Mammary epithelial cell (primary cell): ENCODE measurements at regions not wholly inside any gene's neighbourhood (a gene's known extent, or its start where the extent isn't known, plus 50 kb on each side); places are given as distances from the start of the nearest gene placed in this dataset.

Experiments used
- EZH2 ChIP-seq: IDR thresholded peaks from 2 replicates; pipeline ENCODE4 v1.6.1; 2012; ENCODE audit warnings: low read length, inconsistent platforms, borderline replicate concordance
- TF ChIP-seq, protein P1 (sequence below), 2 donors: IDR thresholded peaks in 1 of 2; conservative IDR thresholded peaks in 1 of 2; 2 replicates each; pipeline ENCODE4 v1.5.1; 2011 to 2012; ENCODE audit warnings: inconsistent platforms in 2 of 2, low read length in 2 of 2, mild to moderate bottlenecking in 2 of 2, control low read depth in 1 of 2, low read depth in 1 of 2; ENCODE audit not compliant: insufficient read depth in 1 of 2; ENCODE audit errors: extremely low read depth in 1 of 2

DNA sequence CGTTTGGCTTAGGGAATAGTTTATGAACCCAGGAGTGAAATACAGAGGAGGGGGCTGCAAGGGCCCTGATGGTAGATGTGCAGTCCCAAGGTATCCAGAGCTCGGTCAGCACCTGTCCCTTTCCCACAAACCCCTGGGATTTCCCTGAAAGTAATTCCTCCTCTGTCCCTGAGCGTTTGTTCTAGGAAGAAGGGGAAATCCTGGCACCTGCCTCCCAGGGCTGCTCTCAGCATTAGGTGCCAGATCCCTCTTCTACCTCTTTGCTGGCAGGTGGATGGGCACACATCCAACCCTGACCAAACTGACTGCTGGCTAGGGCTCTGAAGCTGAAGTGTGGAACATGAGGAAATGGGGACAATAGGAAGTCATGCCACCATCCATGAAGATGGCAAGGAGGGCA is 824.0 kb downstream of the SLC4A3 start:
- TF ChIP-seq, protein P1, sequence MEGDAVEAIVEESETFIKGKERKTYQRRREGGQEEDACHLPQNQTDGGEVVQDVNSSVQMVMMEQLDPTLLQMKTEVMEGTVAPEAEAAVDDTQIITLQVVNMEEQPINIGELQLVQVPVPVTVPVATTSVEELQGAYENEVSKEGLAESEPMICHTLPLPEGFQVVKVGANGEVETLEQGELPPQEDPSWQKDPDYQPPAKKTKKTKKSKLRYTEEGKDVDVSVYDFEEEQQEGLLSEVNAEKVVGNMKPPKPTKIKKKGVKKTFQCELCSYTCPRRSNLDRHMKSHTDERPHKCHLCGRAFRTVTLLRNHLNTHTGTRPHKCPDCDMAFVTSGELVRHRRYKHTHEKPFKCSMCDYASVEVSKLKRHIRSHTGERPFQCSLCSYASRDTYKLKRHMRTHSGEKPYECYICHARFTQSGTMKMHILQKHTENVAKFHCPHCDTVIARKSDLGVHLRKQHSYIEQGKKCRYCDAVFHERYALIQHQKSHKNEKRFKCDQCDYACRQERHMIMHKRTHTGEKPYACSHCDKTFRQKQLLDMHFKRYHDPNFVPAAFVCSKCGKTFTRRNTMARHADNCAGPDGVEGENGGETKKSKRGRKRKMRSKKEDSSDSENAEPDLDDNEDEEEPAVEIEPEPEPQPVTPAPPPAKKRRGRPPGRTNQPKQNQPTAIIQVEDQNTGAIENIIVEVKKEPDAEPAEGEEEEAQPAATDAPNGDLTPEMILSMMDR (conservative IDR thresholded peaks at IDR 0.05 in 1 of 2, IDR thresholded peaks at IDR 0.05 in 1 of 2; ENCODE audit: extremely low read depth in 1 of 2, insufficient read depth in 1 of 2, low read depth in 1 of 2, low read length in 2 of 2): no peak
- no peak for TF ChIP-seq EZH2
